HCT116 (cell line): ENCODE measurements at regions not wholly inside any gene's neighbourhood (a gene's known extent, or its start where the extent isn't known, plus 50 kb on each side); places are given as distances from the start of the nearest gene placed in this dataset.

Experiments
- ATAC-seq: fragments of 200-7000 bp; cut with Tn5 transposase; 2 replicates; pipeline ENCODE4 v1.9.1; 2020; ENCODE audit warnings: mild to moderate bottlenecking, moderate library complexity
- BruUV-seq: library from RNA; stranded (reverse); fragments of 400-500 nt; replicated peaks from 2 replicates; lab custom pipeline; 2021; lab: Mats Ljungman, UMichigan
- CTCF ChIA-PET: fragments of 300-600 bp; sonication (Branson Sonifier 250); formaldehyde crosslinking; loops from one replicate; lab custom pipeline; 2021; ENCODE audit warnings: antibody characterized with exemption; lab: Charles Lee
- POLR2A ChIA-PET: fragments of 300-600, 350-600 bp; sonication (Branson Sonifier 250); formaldehyde crosslinking; loops from one replicate; lab custom pipeline; 2021; ENCODE audit warnings: antibody characterized with exemption; lab: Charles Lee
- RAD21 ChIA-PET, 2 experiments: fragments of 300-600 bp; sonication (Branson Sonifier 250); formaldehyde crosslinking; loops; one replicate each; lab custom pipeline; 2023; ENCODE audit warnings: low total read pairs in 2 of 2; ENCODE audit not compliant: uncharacterized antibody in 2 of 2, unreplicated experiment in 2 of 2, low non-redundant PET in 1 of 2; lab: Charles Lee
- DNase-seq: peaks from one replicate; pipeline ENCODE4 v3.0.0-alpha.2; 2010; ENCODE audit warnings: low read depth, low spot score
- H2AFZ ChIP-seq: fragments of 200-600 bp; shearing (Covaris generic), sonication (generic); 2 replicates; pipeline ENCODE4 v1.6.1; 2017; ENCODE audit warnings: low read depth, mixed run types, mixed read lengths, antibody characterized with exemption, low read length; ENCODE audit not compliant: poor library complexity, severe bottlenecking
- H3K27ac ChIP-seq: 2 replicates; pipeline ENCODE4 v1.5.1; 2012; ENCODE audit warnings: low read depth, low read length
- H3K27me3 ChIP-seq: fragments of 200-600 bp; sonication (generic); 2 replicates; pipeline ENCODE4 v1.6.1; 2016; ENCODE audit warnings: mixed run types, low read length, mixed read lengths; ENCODE audit not compliant: insufficient read depth
- H3K36me3 ChIP-seq, 2 experiments: fragments of 200-500 bp in 1 of 2; fragments of 200-600 bp in 1 of 2; sonication (Bioruptor generic) in 1 of 2; sonication (generic) in 1 of 2; 2 replicates each; pipeline versions ENCODE4 v1.5.1 to v1.6.1; 2014 to 2016; ENCODE audit warnings: low read length in 2 of 2, inconsistent platforms in 1 of 2, mixed read lengths in 1 of 2, mixed run types in 1 of 2; ENCODE audit not compliant: insufficient read depth in 2 of 2, control insufficient read depth in 1 of 2
- H3K4me1 ChIP-seq, 2 experiments: fragments of 200-600 bp in 1 of 2; sonication (generic) in 1 of 2; 2 replicates each; pipeline versions ENCODE4 v1.5.1 to v1.6.1; 2012 to 2017; ENCODE audit warnings: low read length in 2 of 2, inconsistent platforms in 1 of 2, mild to moderate bottlenecking in 1 of 2, mixed read lengths in 1 of 2, mixed run types in 1 of 2, moderate library complexity in 1 of 2; ENCODE audit not compliant: insufficient read depth in 2 of 2, control insufficient read depth in 1 of 2
- H3K4me2 ChIP-seq: fragments of 200-600 bp; sonication (generic); 2 replicates; pipeline ENCODE4 v1.6.1; 2017; ENCODE audit warnings: mixed run types, low read length, mixed read lengths
- H3K4me3 ChIP-seq, 2 experiments: fragments of 200-600 bp in 1 of 2; sonication (generic) in 1 of 2; replicated peaks in 1 of 2; 2 replicates each; pipeline ENCODE4 v1.5.1; 2011 to 2016; ENCODE audit warnings: low read length in 2 of 2, control low read depth in 1 of 2, low read depth in 1 of 2, mild to moderate bottlenecking in 1 of 2, mixed read lengths in 1 of 2, mixed run types in 1 of 2
- H3K79me2 ChIP-seq: fragments of 200-600 bp; sonication (generic); 2 replicates; pipeline ENCODE4 v1.6.1; 2017; ENCODE audit warnings: mild to moderate bottlenecking, mixed run types, low read length, moderate library complexity, mixed read lengths; ENCODE audit not compliant: insufficient read depth
- H3K9ac ChIP-seq: fragments of 200-600 bp; sonication (generic); 2 replicates; pipeline ENCODE4 v1.6.1; 2016; ENCODE audit warnings: low read length, mixed read lengths
- H3K9me2 ChIP-seq: fragments of 200-600 bp; sonication (generic), shearing (Covaris generic); 2 replicates; pipeline ENCODE4 v1.6.1; 2017; ENCODE audit warnings: mixed run types, mild to moderate bottlenecking, moderate library complexity; ENCODE audit not compliant: insufficient read depth
- H3K9me3 ChIP-seq, 2 experiments: fragments of 200-500 bp in 1 of 2; fragments of 200-600 bp in 1 of 2; sonication (Bioruptor generic) in 1 of 2; sonication (generic) in 1 of 2; 2 replicates each; pipeline ENCODE4 v1.6.1; 2014 to 2017; ENCODE audit warnings: low read length in 2 of 2, mixed read lengths in 2 of 2, inconsistent platforms in 1 of 2, low read depth in 1 of 2, mild to moderate bottlenecking in 1 of 2, mixed run types in 1 of 2, moderate library complexity in 1 of 2; ENCODE audit not compliant: control insufficient read depth in 1 of 2, insufficient read depth in 1 of 2
- H4K20me1 ChIP-seq: fragments of 200-600 bp; sonication (generic), shearing (Covaris generic); 2 replicates; pipeline ENCODE4 v1.6.1; 2017; ENCODE audit warnings: mixed run types, mild to moderate bottlenecking, moderate library complexity; ENCODE audit not compliant: insufficient read depth
- CEBPB ChIP-seq: IDR thresholded peaks from 2 replicates; pipeline ENCODE4 v1.6.1; 2012; ENCODE audit warnings: low read depth
- ELF1 ChIP-seq: IDR thresholded peaks from 2 replicates; pipeline ENCODE4 v1.6.1; 2012; ENCODE audit warnings: low read depth, borderline replicate concordance
- EZH2 ChIP-seq: fragments of 200-600 bp; sonication (generic); IDR thresholded peaks from 2 replicates; pipeline ENCODE4 v1.6.1; 2017; ENCODE audit warnings: antibody characterized with exemption, mixed run types
- EZH2phosphoT487 ChIP-seq: fragments of 200-600 bp; IDR thresholded peaks from 2 replicates; pipeline ENCODE4 v1.6.1; 2018; ENCODE audit warnings: antibody characterized with exemption, borderline replicate concordance
- FOSL1 ChIP-seq: IDR thresholded peaks from 2 replicates; pipeline ENCODE4 v1.6.1; 2012; ENCODE audit warnings: low read depth
- JUND ChIP-seq: IDR thresholded peaks from 2 replicates; pipeline ENCODE4 v1.6.1; 2012
- MAX ChIP-seq: IDR thresholded peaks from 2 replicates; pipeline ENCODE4 v1.6.1; 2012
- POLR2AphosphoS5 ChIP-seq: IDR thresholded peaks from 2 replicates; pipeline ENCODE4 v1.6.1; 2011; ENCODE audit warnings: mild to moderate bottlenecking, low read depth, low read length, moderate library complexity
- REST ChIP-seq: IDR thresholded peaks from 2 replicates; pipeline ENCODE4 v1.6.1; 2012; ENCODE audit warnings: low read depth
- SIN3A ChIP-seq: IDR thresholded peaks from 2 replicates; pipeline ENCODE4 v1.6.1; 2012; ENCODE audit warnings: low read depth
- SP1 ChIP-seq: IDR thresholded peaks from 2 replicates; pipeline ENCODE4 v1.6.1; 2012; ENCODE audit warnings: low read depth
- SRF ChIP-seq: IDR thresholded peaks from 2 replicates; pipeline ENCODE4 v1.6.1; 2012; ENCODE audit warnings: low read depth
- TCF7L2 ChIP-seq: IDR thresholded peaks from 2 replicates; pipeline ENCODE4 v1.7.0; 2011; ENCODE audit warnings: borderline replicate concordance, inconsistent platforms; ENCODE audit not compliant: insufficient read depth, insufficient read length; ENCODE audit errors: extremely low read depth
- YY1 ChIP-seq: IDR thresholded peaks from 2 replicates; pipeline ENCODE4 v1.6.1; 2011; ENCODE audit warnings: low read length, low read depth, moderate library complexity, mild to moderate bottlenecking; ENCODE audit not compliant: insufficient replicate concordance; ENCODE audit errors: extremely low read depth
- ZFX ChIP-seq: fragments of 450-650 bp; IDR thresholded peaks from 2 replicates; pipeline ENCODE4 v1.6.1; 2017
- ZNF274 ChIP-seq: fragments of 200-500 bp; sonication (Bioruptor generic); IDR thresholded peaks from 2 replicates; pipeline ENCODE4 v1.6.1; 2014; ENCODE audit warnings: mild to moderate bottlenecking, low read depth, low read length, inconsistent platforms
- intact Hi-C: fragments of 100-400 bp; cut with micrococcal nuclease; formaldehyde crosslinking; loops from 2 replicates; pipeline ENCODE4 v1.10.0; 2022
- TF ChIP-seq, protein P1 (sequence below): IDR thresholded peaks from 2 replicates; pipeline ENCODE4 v1.6.1; 2012
- TF ChIP-seq, protein P2 (sequence below), 3 experiments: fragments of 200-600 bp in 1 of 3; sonication (generic) in 1 of 3; IDR thresholded peaks in 2 of 3; conservative IDR thresholded peaks in 1 of 3; 2 replicates each; pipeline ENCODE4 v1.5.1; 2012 to 2017; ENCODE audit warnings: low read depth in 2 of 3, low read length in 2 of 3, antibody characterized with exemption in 1 of 3, borderline replicate concordance in 1 of 3, control low read depth in 1 of 3, mild to moderate bottlenecking in 1 of 3, mixed read lengths in 1 of 3, mixed run types in 1 of 3, moderate library complexity in 1 of 3; ENCODE audit not compliant: insufficient read depth in 1 of 3
- TF ChIP-seq, protein P3 (sequence below): IDR thresholded peaks from 2 replicates; pipeline ENCODE4 v1.6.1; 2011; ENCODE audit warnings: mild to moderate bottlenecking, low read length, moderate library complexity; ENCODE audit not compliant: insufficient replicate concordance; ENCODE audit errors: extremely low read depth

GRCh38 chr12:88889326-88890110 lies 309.2 kb upstream of the KITLG start:
- intact Hi-C loops = no loop called here
- peaks cover 4 to 10% of the 10 kb centered on the region in 2 experiments; a peak in 2 of 4 replicates for H3K4me1 ChIP-seq
- H3K9me3 ChIP-seq = no peaks in the 10 kb centered on the region
- H3K9ac ChIP-seq = no peak overlapping the region
- TF ChIP-seq TCF7L2 (no peak), CEBPB (no peak), MAX (no peak), SP1 (no peak), ELF1 (no peak), JUND (no peak), FOSL1 (no peak), SIN3A (no peak), EZH2 (no peak), YY1 (no peak), POLR2AphosphoS5 (no peak), EZH2phosphoT487 (no peak), REST (no peak), ZFX (no peak), SRF (no peak), ZNF274 (no peak)
- TF ChIP-seq, protein P1, sequence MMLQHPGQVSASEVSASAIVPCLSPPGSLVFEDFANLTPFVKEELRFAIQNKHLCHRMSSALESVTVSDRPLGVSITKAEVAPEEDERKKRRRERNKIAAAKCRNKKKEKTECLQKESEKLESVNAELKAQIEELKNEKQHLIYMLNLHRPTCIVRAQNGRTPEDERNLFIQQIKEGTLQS = no peak
- TF ChIP-seq, protein P2, sequence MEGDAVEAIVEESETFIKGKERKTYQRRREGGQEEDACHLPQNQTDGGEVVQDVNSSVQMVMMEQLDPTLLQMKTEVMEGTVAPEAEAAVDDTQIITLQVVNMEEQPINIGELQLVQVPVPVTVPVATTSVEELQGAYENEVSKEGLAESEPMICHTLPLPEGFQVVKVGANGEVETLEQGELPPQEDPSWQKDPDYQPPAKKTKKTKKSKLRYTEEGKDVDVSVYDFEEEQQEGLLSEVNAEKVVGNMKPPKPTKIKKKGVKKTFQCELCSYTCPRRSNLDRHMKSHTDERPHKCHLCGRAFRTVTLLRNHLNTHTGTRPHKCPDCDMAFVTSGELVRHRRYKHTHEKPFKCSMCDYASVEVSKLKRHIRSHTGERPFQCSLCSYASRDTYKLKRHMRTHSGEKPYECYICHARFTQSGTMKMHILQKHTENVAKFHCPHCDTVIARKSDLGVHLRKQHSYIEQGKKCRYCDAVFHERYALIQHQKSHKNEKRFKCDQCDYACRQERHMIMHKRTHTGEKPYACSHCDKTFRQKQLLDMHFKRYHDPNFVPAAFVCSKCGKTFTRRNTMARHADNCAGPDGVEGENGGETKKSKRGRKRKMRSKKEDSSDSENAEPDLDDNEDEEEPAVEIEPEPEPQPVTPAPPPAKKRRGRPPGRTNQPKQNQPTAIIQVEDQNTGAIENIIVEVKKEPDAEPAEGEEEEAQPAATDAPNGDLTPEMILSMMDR (IDR thresholded peaks at IDR 0.05 in 2 of 3, conservative IDR thresholded peaks at IDR 0.05 in 1 of 3; ENCODE audit: borderline replicate concordance in 1 of 3, insufficient read depth in 1 of 3, low read depth in 2 of 3, low read length in 2 of 3) = no peak
- TF ChIP-seq, protein P3, sequence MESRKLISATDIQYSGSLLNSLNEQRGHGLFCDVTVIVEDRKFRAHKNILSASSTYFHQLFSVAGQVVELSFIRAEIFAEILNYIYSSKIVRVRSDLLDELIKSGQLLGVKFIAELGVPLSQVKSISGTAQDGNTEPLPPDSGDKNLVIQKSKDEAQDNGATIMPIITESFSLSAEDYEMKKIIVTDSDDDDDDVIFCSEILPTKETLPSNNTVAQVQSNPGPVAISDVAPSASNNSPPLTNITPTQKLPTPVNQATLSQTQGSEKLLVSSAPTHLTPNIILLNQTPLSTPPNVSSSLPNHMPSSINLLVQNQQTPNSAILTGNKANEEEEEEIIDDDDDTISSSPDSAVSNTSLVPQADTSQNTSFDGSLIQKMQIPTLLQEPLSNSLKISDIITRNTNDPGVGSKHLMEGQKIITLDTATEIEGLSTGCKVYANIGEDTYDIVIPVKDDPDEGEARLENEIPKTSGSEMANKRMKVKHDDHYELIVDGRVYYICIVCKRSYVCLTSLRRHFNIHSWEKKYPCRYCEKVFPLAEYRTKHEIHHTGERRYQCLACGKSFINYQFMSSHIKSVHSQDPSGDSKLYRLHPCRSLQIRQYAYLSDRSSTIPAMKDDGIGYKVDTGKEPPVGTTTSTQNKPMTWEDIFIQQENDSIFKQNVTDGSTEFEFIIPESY = no peak
- H3K27me3 ChIP-seq = no peaks in the 10 kb centered on the region
- no peak overlapping the region for H2AFZ ChIP-seq
- no peaks in the 10 kb centered on the region for H3K36me3 ChIP-seq
- ChIA-PET RAD21 (no interaction called here), CTCF (interaction anchor here (1.0 kb wide), 1 partner anchor 9 kb away, joined by 3 read pairs; no protein-coding TSS in a partner anchor), POLR2A (no interaction called here)
- DNase-seq = no peak
- H3K4me3 ChIP-seq = no peak overlapping the region
- no peak overlapping the region for H3K4me2 ChIP-seq
- BruUV-seq = no TSS peak
- H3K79me2 ChIP-seq = no peaks in the 10 kb centered on the region
- no peak overlapping the region for H3K27ac ChIP-seq
- no peak for ATAC-seq
- no peaks in the 10 kb centered on the region for H4K20me1 ChIP-seq
- no peaks in the 10 kb centered on the region for H3K9me2 ChIP-seq
